ENCODE measurements at regions not wholly inside any gene's neighbourhood (a gene's known extent, or its start where the extent isn't known, plus 50 kb on each side); places are given as distances from the start of the nearest gene placed in this dataset.

DNA sequence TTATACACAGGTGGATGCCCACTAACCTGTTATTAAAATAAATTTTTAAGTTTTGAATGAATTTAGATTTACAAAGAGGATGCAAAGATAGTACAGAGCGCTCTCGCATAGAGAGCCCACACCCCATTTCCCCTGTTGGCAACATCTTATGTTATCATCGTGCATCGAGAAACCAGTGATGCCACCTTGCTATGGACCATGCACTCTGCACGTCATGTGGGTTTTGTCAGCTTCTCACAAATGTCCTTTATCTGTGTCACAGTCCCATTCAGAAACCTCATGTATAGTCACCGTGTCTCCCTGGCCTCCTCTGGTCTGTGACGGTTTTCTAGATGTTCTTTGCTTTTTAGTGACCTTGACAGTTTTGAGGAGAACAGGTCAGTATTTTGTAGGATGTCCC, 60.0 kb downstream of the ING1 start:
- H3K27ac ChIP-seq: no peak overlapping the region
- intact Hi-C loops (cut with DNase I): no loop called here
- TF ChIP-seq, protein P1, sequence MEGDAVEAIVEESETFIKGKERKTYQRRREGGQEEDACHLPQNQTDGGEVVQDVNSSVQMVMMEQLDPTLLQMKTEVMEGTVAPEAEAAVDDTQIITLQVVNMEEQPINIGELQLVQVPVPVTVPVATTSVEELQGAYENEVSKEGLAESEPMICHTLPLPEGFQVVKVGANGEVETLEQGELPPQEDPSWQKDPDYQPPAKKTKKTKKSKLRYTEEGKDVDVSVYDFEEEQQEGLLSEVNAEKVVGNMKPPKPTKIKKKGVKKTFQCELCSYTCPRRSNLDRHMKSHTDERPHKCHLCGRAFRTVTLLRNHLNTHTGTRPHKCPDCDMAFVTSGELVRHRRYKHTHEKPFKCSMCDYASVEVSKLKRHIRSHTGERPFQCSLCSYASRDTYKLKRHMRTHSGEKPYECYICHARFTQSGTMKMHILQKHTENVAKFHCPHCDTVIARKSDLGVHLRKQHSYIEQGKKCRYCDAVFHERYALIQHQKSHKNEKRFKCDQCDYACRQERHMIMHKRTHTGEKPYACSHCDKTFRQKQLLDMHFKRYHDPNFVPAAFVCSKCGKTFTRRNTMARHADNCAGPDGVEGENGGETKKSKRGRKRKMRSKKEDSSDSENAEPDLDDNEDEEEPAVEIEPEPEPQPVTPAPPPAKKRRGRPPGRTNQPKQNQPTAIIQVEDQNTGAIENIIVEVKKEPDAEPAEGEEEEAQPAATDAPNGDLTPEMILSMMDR (IDR thresholded peaks at IDR 0.05): no peak
- H3K27me3 ChIP-seq: no peaks in the 10 kb centered on the region
- ATAC-seq (no peak), DNase-seq (no peak)
- H3K36me3 ChIP-seq: no peaks in the 10 kb centered on the region
- H3K4me1 ChIP-seq: no peaks in the 10 kb centered on the region
- H3K4me3 ChIP-seq: no peak overlapping the region
- H3K9me3 ChIP-seq: no peaks in the 10 kb centered on the region

DNA sequence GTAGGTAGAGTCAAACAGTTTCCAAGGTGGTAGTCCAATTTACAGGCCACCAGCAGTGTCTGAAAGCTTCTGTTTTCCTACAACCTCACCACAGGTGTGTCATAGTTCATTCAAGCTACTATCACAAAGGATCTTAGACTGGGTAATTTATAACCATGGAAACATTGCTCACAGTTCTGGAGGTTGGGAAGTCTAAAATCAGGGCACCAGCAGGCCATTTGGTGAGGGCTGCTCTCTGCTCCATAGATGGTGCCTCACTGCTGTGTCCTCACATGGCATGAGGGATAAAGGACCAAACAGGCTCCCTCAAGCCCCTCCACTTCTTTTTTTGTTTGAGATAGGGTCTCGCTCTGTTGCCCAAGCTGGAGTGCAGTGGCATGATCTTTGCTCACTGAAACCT, 60.6 kb downstream of the ING1 start:
- DNase-seq: no peak
- intact Hi-C loops (cut with DNase I): no loop called here
- ATAC-seq: no peak
- TF ChIP-seq, protein P1 (IDR thresholded peaks at IDR 0.05): no peak
- no peaks in the 10 kb centered on the region for H3K4me1 ChIP-seq
- H3K27ac ChIP-seq: no peak overlapping the region
- H3K36me3 ChIP-seq: no peaks in the 10 kb centered on the region
- H3K9me3 ChIP-seq: no peaks in the 10 kb centered on the region
- no peak overlapping the region for H3K4me3 ChIP-seq
- no peaks in the 10 kb centered on the region for H3K27me3 ChIP-seq

DNA sequence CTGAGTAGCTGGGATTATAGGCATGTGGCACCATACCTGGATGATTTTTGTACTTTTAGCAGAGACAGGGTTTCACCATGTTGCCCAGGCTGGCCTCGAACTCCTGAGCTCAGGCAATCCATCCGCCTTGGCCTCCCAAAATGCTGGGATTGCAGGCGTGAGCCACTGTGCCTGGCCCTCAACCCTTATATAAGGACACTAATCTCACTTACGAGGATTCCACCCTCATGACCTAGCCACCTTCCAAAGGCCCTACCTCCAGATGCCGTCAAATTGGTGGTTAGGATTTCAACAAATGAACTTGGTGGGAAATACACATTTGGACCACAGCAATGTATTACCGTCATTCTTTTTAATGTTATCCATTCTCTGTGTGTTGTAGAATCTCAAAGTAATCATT, 61.0 kb downstream of the ING1 start:
- Histone ChIP-seq H3K27ac (no peak overlapping the region), H3K27me3 (no peaks in the 10 kb centered on the region), H3K4me1 (no peaks in the 10 kb centered on the region), H3K9me3 (no peaks in the 10 kb centered on the region), H3K4me3 (no peak overlapping the region), H3K36me3 (no peaks in the 10 kb centered on the region)
- no peak for DNase-seq
- ATAC-seq: no peak
- intact Hi-C loops (cut with DNase I): no loop called here
- TF ChIP-seq, protein P1 (IDR thresholded peaks at IDR 0.05): no peak

DNA sequence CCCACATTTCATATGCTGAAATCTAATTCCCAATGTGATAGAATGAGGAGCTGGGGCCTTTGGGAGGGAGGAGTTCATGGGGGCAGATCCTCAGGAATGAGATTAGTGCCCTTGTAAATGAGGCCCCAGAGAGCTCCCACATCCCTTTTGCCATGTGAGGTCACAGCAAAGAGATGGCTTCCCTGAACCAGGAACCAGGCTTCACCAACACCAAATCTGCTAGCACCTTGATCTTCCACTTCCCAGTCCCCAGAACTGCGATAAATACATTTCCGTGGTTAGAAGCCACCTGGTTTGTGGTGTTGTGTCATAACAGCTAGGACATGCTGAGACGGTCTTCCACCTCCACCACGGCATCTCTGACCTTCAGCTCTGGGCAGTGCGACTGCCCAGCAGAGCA, 62.1 kb downstream of the ING1 start:
- intact Hi-C loops (cut with DNase I): no loop called here
- ATAC-seq (no peak), DNase-seq (no peak)
- H3K4me1 ChIP-seq: no peaks in the 10 kb centered on the region
- H3K4me3 ChIP-seq: no peak overlapping the region
- H3K27me3 ChIP-seq: no peaks in the 10 kb centered on the region
- TF ChIP-seq, protein P1 (IDR thresholded peaks at IDR 0.05): no peak
- H3K36me3 ChIP-seq: no peaks in the 10 kb centered on the region
- no peaks in the 10 kb centered on the region for H3K9me3 ChIP-seq
- no peak overlapping the region for H3K27ac ChIP-seq

DNA sequence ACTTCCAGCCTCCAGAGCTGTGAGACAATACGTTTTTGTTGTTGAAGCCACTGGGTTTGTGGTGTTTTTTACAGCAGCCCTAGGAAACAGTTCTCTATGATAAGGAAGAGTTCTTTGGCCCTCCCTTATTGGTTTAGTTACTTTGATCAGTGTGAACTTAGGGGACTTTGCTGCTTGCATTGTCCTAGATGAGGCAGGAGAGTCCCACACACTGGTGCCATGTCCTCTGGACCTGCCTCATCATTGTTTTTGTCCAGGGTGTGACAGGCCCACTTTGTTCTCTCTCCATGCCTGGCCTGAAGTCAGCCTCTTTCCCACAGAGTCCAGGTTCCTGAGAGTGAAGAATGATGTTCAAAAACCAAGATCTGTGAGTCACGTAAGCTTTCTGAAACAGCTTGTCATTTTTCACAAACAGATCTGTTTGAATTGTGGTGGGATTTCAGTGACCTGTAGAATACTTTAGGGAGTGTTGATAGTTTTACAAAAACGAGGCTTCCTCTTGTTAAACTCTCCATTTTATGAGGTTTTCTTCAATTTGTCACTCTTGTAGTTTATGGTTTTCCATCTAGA, 63.8 kb downstream of the ING1 start:
- TF ChIP-seq, protein P1 (IDR thresholded peaks at IDR 0.05): no peak
- ATAC-seq: no peak
- Histone ChIP-seq H3K27ac (no peak overlapping the region), H3K4me3 (no peak overlapping the region), H3K27me3 (no peaks in the 10 kb centered on the region), H3K4me1 (no peaks in the 10 kb centered on the region), H3K9me3 (no peaks in the 10 kb centered on the region), H3K36me3 (no peaks in the 10 kb centered on the region)
- intact Hi-C loops (cut with DNase I): no loop called here
- no peak for DNase-seq

DNA sequence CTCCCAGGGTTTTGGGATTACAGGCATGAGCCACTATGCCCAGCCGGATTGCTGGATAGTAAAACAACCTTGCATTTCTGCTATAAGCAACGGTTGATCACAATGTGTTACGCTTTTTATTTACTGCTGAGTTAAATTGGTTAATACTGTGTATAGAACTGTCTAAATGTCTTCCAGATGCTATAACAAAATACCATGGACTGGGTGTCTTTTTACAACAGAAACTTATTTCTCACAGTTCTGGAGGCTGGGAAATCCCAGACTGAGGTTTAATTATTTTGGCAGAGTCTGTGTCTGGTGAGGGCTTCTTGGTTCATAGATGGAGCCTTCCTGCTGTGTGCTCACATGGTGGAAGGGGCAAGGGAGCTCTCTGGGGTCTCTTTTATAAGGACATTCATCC, 65.5 kb downstream of the ING1 start:
- Histone ChIP-seq H3K9me3 (no peaks in the 10 kb centered on the region), H3K27me3 (no peaks in the 10 kb centered on the region), H3K4me1 (no peaks in the 10 kb centered on the region), H3K36me3 (no peaks in the 10 kb centered on the region), H3K27ac (no peak overlapping the region), H3K4me3 (no peak overlapping the region)
- TF ChIP-seq, protein P1 (IDR thresholded peaks at IDR 0.05): no peak
- intact Hi-C loops (cut with DNase I): no loop called here
- DNase-seq (no peak), ATAC-seq (no peak)

Data from upper lobe of right lung (tissue), 1 donor.